ENCODE measurements at regions not wholly inside any gene's neighbourhood (a gene's known extent, or its start where the extent isn't known, plus 50 kb on each side); places are given as distances from the start of the nearest gene placed in this dataset.

DNA sequence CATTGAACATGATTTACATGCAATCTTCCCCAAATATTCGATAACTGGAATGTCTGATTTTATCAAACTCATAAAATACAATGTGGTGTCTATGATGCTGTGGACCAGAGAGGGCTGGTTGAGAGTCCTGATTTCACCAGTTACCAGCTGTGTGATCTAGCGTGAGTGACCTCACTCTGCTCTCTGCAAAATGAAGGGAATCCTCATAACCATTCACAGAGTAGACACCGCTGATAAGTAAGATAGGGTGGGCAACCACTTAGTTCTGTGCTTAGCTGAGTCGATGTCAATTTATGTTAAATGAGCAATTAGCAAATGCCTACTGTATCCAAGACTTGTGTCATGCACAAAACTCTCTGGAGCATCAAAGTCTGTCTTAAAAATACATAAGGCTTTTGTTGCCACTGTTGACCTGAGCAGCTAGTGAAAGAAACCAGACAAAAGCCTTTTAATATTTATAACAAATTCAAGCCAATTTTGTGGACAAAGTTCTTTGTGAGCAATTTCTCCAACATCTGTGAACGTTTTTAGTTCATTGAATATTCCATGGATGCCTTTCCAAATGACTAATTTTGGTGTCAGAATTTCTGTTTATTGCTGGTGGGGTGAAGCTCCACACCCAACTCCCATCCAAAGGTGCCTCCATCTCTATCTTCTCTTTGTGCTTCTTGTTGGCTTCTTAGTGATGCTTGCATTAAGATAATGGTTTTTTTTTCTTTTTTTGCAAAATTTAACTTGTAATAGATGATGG lies 314.2 kb downstream of the ADRA2A start:
- TF ChIP-seq POLR2A (IDR thresholded peaks at IDR 0.05; ENCODE audit: low read depth, low read length) = no peak
- TF ChIP-seq POU2F2 (IDR thresholded peaks at IDR 0.05; ENCODE audit: low read depth, low read length) = no peak
- no peak for TF ChIP-seq POLR2AphosphoS5 (IDR thresholded peaks at IDR 0.05; ENCODE audit: low read depth, low read length)
- no peak for TF ChIP-seq PAX5 (IDR thresholded peaks at IDR 0.05; ENCODE audit: insufficient read depth, low read length, severe bottlenecking)
- no peak for TF ChIP-seq TAF1 (IDR thresholded peaks at IDR 0.05; ENCODE audit: low read depth, low read length)
- TF ChIP-seq SPI1 (IDR thresholded peaks at IDR 0.05; ENCODE audit: low read depth, low read length) = no peak
- DNase-seq (ENCODE audit: insufficient read length, low spot score) (no peak), FAIRE-seq (no peak)

DNA sequence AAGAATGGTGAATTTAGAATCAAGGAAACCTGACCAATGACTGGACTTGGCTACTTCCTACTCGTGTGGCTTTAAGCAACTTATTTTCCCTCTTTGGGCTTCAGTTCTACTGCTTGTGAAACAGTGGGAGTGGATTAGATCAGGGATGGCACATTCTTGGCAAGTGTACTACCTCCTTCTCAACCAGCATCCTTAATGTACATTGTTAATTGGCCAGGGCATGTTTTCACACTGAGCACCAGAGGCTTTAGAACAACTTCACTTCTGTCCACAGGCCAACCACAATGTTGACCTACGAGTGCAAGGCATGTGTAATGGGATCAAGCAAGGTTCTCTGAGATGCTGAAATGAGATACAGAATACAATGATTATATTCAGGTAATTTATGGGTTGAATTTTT lies 315.3 kb downstream of the ADRA2A start:
- no peak for TF ChIP-seq TAF1 (IDR thresholded peaks at IDR 0.05; ENCODE audit: low read depth, low read length)
- TF ChIP-seq SPI1 (IDR thresholded peaks at IDR 0.05; ENCODE audit: low read depth, low read length) = no peak
- TF ChIP-seq POU2F2 (IDR thresholded peaks at IDR 0.05; ENCODE audit: low read depth, low read length) = no peak
- no peak for TF ChIP-seq POLR2A (IDR thresholded peaks at IDR 0.05; ENCODE audit: low read depth, low read length)
- no peak for TF ChIP-seq PAX5 (IDR thresholded peaks at IDR 0.05; ENCODE audit: insufficient read depth, low read length, severe bottlenecking)
- TF ChIP-seq POLR2AphosphoS5 (IDR thresholded peaks at IDR 0.05; ENCODE audit: low read depth, low read length) = no peak
- FAIRE-seq (no peak), DNase-seq (ENCODE audit: insufficient read length, low spot score) (no peak)

DNA sequence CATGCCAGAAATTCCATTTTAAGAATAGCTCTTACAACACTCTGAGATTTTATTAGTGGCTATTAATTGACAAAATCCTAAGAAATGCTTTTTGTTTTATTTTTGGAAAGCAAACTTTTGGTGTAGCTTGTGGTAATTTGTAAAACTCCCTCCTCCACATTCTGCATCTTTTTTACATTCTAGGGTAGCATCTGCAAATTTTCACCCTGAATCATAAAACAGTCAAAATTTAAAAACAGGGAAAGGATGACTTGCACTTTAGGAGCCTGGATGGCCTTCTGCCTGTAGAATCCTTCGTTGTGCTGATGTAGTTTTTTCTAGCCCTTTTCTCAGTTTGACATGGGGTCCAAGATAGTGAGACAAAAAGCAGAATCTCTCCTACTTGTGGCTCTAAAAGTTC lies 316.1 kb downstream of the ADRA2A start:
- no peak for FAIRE-seq
- no peak for TF ChIP-seq POU2F2 (IDR thresholded peaks at IDR 0.05; ENCODE audit: low read depth, low read length)
- no peak for TF ChIP-seq POLR2A (IDR thresholded peaks at IDR 0.05; ENCODE audit: low read depth, low read length)
- TF ChIP-seq PAX5 (IDR thresholded peaks at IDR 0.05; ENCODE audit: insufficient read depth, low read length, severe bottlenecking) = no peak
- TF ChIP-seq POLR2AphosphoS5 (IDR thresholded peaks at IDR 0.05; ENCODE audit: low read depth, low read length) = no peak
- TF ChIP-seq SPI1 (IDR thresholded peaks at IDR 0.05; ENCODE audit: low read depth, low read length) = no peak
- no peak for TF ChIP-seq TAF1 (IDR thresholded peaks at IDR 0.05; ENCODE audit: low read depth, low read length)
- DNase-seq (ENCODE audit: insufficient read length, low spot score) = no peak

DNA sequence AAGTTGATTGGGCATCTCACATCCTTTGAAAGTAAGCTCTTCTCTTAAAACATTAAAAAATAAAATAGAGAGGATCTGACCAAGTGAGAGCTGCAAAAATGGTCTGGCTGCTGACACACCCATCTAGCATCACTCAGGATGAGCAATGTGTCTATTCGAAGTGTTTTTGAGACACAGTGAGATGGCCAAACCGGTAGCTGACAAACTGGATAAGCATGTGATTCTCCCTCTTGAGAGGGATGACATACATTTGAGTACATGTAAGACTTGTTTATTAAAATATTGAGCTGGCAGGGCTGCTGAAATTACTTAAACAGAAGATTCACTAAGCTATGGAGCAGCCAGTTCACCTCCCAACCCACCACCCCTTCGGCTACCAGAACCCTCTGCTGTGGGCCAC lies 333.9 kb downstream of the ADRA2A start:
- FAIRE-seq = no peak

DNA sequence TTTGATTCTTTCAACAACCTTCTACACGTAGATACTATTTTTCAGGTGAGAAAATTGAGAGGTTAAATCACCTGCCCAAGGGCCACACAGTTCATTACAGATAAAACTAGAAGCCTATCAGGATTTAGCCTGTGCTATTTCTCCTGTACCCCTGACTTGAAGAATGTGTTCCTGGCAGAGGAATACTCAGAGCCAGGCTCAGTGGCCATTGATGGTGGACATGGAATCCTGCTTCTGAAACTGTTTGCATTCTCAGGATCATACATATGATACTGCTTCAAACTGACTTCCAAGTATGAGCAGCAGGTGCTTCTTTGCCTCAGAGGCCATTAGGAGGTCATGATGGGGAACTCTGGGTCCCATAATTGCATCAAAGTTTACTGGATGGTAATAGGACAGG lies 348.6 kb downstream of the ADRA2A start:
- TF ChIP-seq POLR2AphosphoS5 (IDR thresholded peaks at IDR 0.05; ENCODE audit: low read depth, low read length) = no peak
- TF ChIP-seq POLR2A (IDR thresholded peaks at IDR 0.05; ENCODE audit: low read depth, low read length) = no peak
- no peak for TF ChIP-seq TAF1 (IDR thresholded peaks at IDR 0.05; ENCODE audit: low read depth, low read length)
- no peak for DNase-seq (ENCODE audit: insufficient read length, low spot score)
- FAIRE-seq = no peak

More for the DNA sequence above, 333.9 kb downstream of the ADRA2A start:
- no peak for TF ChIP-seq POU2F2 (IDR thresholded peaks at IDR 0.05; ENCODE audit: low read depth, low read length)
- TF ChIP-seq TAF1 (IDR thresholded peaks at IDR 0.05; ENCODE audit: low read depth, low read length) = no peak
- TF ChIP-seq POLR2AphosphoS5 (IDR thresholded peaks at IDR 0.05; ENCODE audit: low read depth, low read length) = no peak
- TF ChIP-seq POLR2A (IDR thresholded peaks at IDR 0.05; ENCODE audit: low read depth, low read length) = no peak
- no peak for TF ChIP-seq SPI1 (IDR thresholded peaks at IDR 0.05; ENCODE audit: low read depth, low read length)
- TF ChIP-seq PAX5 (IDR thresholded peaks at IDR 0.05; ENCODE audit: insufficient read depth, low read length, severe bottlenecking) = no peak
- DNase-seq (ENCODE audit: insufficient read length, low spot score) = no peak

DNA sequence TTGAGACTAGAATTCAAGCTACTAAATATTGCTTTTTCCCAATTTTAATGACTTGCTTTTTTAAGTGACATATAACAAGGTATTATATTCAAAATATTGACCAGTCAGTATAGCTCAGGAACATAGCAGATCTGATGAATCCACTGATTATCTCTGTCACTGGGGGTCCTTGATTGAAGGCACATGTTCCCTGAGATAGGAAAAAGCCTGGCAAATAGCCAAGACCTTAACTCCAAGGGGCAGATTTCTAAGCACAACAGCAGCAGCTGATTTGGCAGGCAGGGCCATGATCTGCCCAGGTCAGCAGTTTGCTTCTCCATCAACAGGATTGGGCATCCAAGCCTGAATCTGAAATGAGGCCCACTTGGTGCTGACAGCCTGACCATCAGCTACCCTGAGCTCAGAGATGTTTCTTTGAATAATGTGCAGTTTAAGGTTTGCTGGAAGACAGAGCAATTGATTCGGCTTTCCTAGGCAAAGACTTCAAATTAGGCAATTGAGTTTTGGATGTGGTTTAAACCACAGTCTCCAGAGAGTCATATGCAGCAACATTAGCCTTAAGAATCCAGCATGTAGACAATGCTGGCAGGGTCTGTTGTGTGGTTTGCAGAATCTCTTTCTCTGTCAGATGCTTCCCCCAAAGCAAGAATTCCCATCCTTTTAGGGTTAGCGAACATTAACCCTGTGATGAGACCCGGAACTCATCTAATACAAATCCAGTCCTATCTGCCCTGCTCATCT lies 352.6 kb downstream of the ADRA2A start:
- FAIRE-seq (no peak), DNase-seq (ENCODE audit: insufficient read length, low spot score) (no peak)
- TF ChIP-seq POU2F2 (IDR thresholded peaks at IDR 0.05; ENCODE audit: low read depth, low read length) = no peak
- no peak for TF ChIP-seq POLR2A (IDR thresholded peaks at IDR 0.05; ENCODE audit: low read depth, low read length)
- TF ChIP-seq SPI1 (IDR thresholded peaks at IDR 0.05; ENCODE audit: low read depth, low read length) = no peak
- TF ChIP-seq PAX5 (IDR thresholded peaks at IDR 0.05; ENCODE audit: insufficient read depth, low read length, severe bottlenecking) = no peak
- TF ChIP-seq POLR2AphosphoS5 (IDR thresholded peaks at IDR 0.05; ENCODE audit: low read depth, low read length) = no peak
- TF ChIP-seq TAF1 (IDR thresholded peaks at IDR 0.05; ENCODE audit: low read depth, low read length) = no peak

DNA sequence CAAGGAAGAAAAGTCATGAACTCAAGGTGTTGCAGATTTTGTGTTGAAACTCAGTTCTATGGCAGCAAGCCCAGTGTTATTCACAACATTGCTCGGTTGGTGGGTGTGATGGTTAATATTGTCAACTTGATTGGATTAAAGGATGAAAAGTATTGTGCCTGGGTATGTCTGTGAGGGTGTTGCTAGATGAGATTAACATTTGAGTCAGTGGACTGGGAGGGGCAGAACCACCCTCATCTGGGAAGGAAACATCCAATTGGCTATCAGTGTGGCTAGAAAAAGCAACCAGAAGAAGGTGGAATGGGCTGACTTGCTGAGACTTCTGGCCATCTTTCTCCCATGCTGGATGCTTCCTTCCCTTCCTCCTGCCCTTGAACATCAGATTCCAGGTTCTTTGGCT lies 353.2 kb downstream of the ADRA2A start:
- DNase-seq (ENCODE audit: insufficient read length, low spot score) (no peak), FAIRE-seq (no peak)
- no peak for TF ChIP-seq POLR2AphosphoS5 (IDR thresholded peaks at IDR 0.05; ENCODE audit: low read depth, low read length)
- TF ChIP-seq SPI1 (IDR thresholded peaks at IDR 0.05; ENCODE audit: low read depth, low read length) = no peak
- no peak for TF ChIP-seq POLR2A (IDR thresholded peaks at IDR 0.05; ENCODE audit: low read depth, low read length)
- no peak for TF ChIP-seq PAX5 (IDR thresholded peaks at IDR 0.05; ENCODE audit: insufficient read depth, low read length, severe bottlenecking)
- TF ChIP-seq TAF1 (IDR thresholded peaks at IDR 0.05; ENCODE audit: low read depth, low read length) = no peak
- no peak for TF ChIP-seq POU2F2 (IDR thresholded peaks at IDR 0.05; ENCODE audit: low read depth, low read length)

DNA sequence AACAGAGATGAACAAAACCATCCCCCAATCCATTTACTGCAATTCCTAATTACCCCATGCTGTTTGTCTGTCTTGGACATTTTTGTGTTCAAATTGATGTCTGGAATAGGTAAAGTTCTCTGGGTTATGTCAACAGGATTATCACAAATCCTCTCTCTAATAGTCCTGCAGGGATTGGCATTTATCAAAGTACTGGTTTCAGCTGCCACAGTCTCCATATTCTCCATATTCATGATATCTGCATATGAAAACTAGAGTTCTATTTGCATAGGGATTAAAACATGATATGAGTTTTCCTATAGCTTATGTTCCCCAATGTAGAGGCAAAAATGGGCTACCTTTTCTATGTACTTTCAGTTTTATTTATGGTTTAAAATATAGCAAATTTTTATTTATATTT lies 355.8 kb downstream of the ADRA2A start:
- DNase-seq (ENCODE audit: insufficient read length, low spot score) (no peak), FAIRE-seq (no peak)
- TF ChIP-seq POLR2A (IDR thresholded peaks at IDR 0.05; ENCODE audit: low read depth, low read length) = no peak
- TF ChIP-seq PAX5 (IDR thresholded peaks at IDR 0.05; ENCODE audit: insufficient read depth, low read length, severe bottlenecking) = no peak
- TF ChIP-seq POU2F2 (IDR thresholded peaks at IDR 0.05; ENCODE audit: low read depth, low read length) = no peak
- no peak for TF ChIP-seq TAF1 (IDR thresholded peaks at IDR 0.05; ENCODE audit: low read depth, low read length)
- no peak for TF ChIP-seq SPI1 (IDR thresholded peaks at IDR 0.05; ENCODE audit: low read depth, low read length)
- no peak for TF ChIP-seq POLR2AphosphoS5 (IDR thresholded peaks at IDR 0.05; ENCODE audit: low read depth, low read length)

DNA sequence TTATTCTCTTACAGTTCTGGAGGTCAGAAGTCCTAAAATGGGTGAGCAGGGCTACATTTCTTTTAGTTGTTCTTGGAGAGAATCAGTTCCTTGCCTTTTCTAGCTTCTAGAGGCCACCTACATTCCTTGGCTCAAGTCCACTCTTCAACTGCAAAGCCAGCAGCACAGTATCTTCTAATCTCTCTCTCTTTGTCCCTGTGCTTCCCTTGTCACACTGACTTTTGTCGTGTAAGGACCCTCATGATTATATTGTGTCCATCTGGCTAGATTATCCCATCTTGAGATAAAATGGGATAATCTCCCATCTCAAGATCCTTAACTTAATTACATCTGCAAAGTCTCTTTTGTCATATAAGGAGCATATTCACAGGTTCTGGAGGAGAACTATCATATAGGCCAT lies 359.0 kb downstream of the ADRA2A start:
- FAIRE-seq = no peak
- TF ChIP-seq POLR2AphosphoS5 (IDR thresholded peaks at IDR 0.05; ENCODE audit: low read depth, low read length) (no peak), PAX5 (IDR thresholded peaks at IDR 0.05; ENCODE audit: insufficient read depth, low read length, severe bottlenecking) (no peak), SPI1 (IDR thresholded peaks at IDR 0.05; ENCODE audit: low read depth, low read length) (no peak), TAF1 (IDR thresholded peaks at IDR 0.05; ENCODE audit: low read depth, low read length) (no peak), POU2F2 (IDR thresholded peaks at IDR 0.05; ENCODE audit: low read depth, low read length) (no peak), POLR2A (IDR thresholded peaks at IDR 0.05; ENCODE audit: low read depth, low read length) (no peak)
- no peak for DNase-seq (ENCODE audit: insufficient read length, low spot score)

Measured in GM12891 (cell line).